Testis (tissue), 2 donors: ENCODE measurements at regions not wholly inside any gene's neighbourhood (a gene's known extent, or its start where the extent isn't known, plus 50 kb on each side); places are given as distances from the start of the nearest gene placed in this dataset.
"Not testable (repeated sequence)": the region's sequence is repeated elsewhere in the genome, so short reads cannot be mapped to it uniquely, and the experiment has no call there.

Experiments
- DNase-seq: peaks from one replicate; pipeline ENCODE4 v3.0.0-alpha.2; 2019
- H3K27ac ChIP-seq, 2 donors: fragments of 200-600 bp; sonication (generic); one replicate each; pipeline ENCODE4 v1.5.1; 2019
- H3K27me3 ChIP-seq: fragments of 200-600 bp; sonication (generic); one replicate; pipeline ENCODE4 v1.5.1; 2019
- H3K36me3 ChIP-seq: fragments of 200-600 bp; sonication (generic); one replicate; pipeline ENCODE4 v1.5.1; 2017; ENCODE audit warnings: low read depth; ENCODE audit errors: missing control alignments
- H3K4me1 ChIP-seq: fragments of 200-600 bp; sonication (generic); one replicate; pipeline ENCODE4 v1.5.1; 2019
- H3K4me3 ChIP-seq, 2 donors: fragments of 200-600 bp; sonication (generic); one replicate each; pipeline ENCODE4 v1.5.1; 2017 to 2019
- H3K9me3 ChIP-seq: fragments of 200-600 bp; sonication (generic); one replicate; pipeline ENCODE4 v1.5.1; 2017
- POLR2A ChIP-seq: fragments of 450-650 bp; IDR thresholded peaks from one replicate; pipeline ENCODE4 v1.6.1; 2017; ENCODE audit warnings: antibody characterized with exemption, mild to moderate bottlenecking, moderate library complexity
- WGBS, 2 donors: methylation state at CpG; one replicate each; pipeline ENCODE4 v1.1.5; 2018; 5-methylcytosine and 5-hydroxymethylcytosine counted together
- intact Hi-C: fragments of 100-400 bp; cut with DNase I; formaldehyde crosslinking; loops from one replicate; pipeline ENCODE4 v1.15.1; 2023; ENCODE audit warnings: low total_unique reads
- TF ChIP-seq, protein P1 (sequence below), 3 experiments: fragments of 450-650 bp in 2 of 3; fragments of 200-600 bp in 1 of 3; sonication (generic) in 1 of 3; IDR thresholded peaks; one replicate each; pipeline ENCODE4 v1.5.1; 2016 to 2019; ENCODE audit warnings: antibody characterized with exemption in 3 of 3, mild to moderate bottlenecking in 2 of 3, moderate library complexity in 1 of 3

- TF ChIP-seq, protein P1, sequence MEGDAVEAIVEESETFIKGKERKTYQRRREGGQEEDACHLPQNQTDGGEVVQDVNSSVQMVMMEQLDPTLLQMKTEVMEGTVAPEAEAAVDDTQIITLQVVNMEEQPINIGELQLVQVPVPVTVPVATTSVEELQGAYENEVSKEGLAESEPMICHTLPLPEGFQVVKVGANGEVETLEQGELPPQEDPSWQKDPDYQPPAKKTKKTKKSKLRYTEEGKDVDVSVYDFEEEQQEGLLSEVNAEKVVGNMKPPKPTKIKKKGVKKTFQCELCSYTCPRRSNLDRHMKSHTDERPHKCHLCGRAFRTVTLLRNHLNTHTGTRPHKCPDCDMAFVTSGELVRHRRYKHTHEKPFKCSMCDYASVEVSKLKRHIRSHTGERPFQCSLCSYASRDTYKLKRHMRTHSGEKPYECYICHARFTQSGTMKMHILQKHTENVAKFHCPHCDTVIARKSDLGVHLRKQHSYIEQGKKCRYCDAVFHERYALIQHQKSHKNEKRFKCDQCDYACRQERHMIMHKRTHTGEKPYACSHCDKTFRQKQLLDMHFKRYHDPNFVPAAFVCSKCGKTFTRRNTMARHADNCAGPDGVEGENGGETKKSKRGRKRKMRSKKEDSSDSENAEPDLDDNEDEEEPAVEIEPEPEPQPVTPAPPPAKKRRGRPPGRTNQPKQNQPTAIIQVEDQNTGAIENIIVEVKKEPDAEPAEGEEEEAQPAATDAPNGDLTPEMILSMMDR (IDR thresholded peaks at IDR 0.05), result no peak
- 30 to 33% methylated on average over 19 to 31 of the region's 39 CpGs for WGBS, 2 donors
Measured at GRCh38 chr17:21573961-21574610, 118.2 kb upstream of the KCNJ18 start.

DNA sequence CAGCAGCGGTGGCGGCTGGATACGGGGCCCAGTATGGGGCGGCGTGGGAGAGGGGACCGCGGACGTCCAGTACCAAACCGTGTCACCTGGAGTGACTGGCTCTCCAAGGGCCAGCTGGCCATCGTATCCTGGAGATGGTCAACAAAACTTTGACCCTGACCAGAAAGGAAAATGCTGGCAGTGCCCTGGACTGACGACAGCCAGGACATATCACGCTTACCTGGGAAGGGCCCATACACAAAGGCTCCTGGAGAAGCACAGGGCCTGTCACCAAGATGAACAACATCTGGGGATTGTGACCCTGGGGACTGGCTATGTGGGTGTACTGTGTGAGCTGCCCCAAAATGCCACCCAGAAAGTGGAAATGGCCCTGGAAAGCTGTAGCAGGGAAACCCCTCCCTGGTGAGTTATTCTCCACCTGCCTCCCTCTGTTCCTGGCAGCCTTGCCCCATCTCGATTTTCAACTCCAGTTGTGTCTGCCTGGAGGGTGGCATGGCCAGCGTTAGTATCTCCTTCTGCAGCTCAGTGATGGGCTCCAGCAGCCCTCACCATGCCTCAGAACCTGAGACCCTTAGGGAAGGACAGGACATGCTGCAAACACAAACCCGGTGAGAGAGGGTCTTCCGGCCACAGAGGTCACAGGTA lies 117.6 kb upstream of the KCNJ18 start:
- H3K27me3 ChIP-seq, H3K4me1 ChIP-seq, H3K36me3 ChIP-seq, H3K9me3 ChIP-seq, DNase-seq, intact Hi-C loops, H3K27ac ChIP-seq: not testable (repeated sequence)
- peak overlapping the region; percentile 57 to 80 for H3K4me3 ChIP-seq
- 72% methylated on average over 6 of the region's 16 CpGs; no CpG with 5 or more reads in 1 of the 2 donors for whole genome bisulfite sequencing, 2 donors

More at GRCh38 chr17:21573961-21574610, 118.2 kb upstream of the KCNJ18 start:
- no peaks in the 10 kb centered on the region for H3K36me3 ChIP-seq
- H3K4me1 ChIP-seq, result no peaks in the 10 kb centered on the region
- no peaks in the 10 kb centered on the region for H3K9me3 ChIP-seq
- H3K4me3 ChIP-seq, result peak overlapping the region; percentile 57 to 80
- H3K27ac ChIP-seq, result no peak overlapping the region
- intact Hi-C loops, result no loop called here
- H3K27me3 ChIP-seq, result no peaks in the 10 kb centered on the region
- DNase-seq, result peak; percentile 89

DNA sequence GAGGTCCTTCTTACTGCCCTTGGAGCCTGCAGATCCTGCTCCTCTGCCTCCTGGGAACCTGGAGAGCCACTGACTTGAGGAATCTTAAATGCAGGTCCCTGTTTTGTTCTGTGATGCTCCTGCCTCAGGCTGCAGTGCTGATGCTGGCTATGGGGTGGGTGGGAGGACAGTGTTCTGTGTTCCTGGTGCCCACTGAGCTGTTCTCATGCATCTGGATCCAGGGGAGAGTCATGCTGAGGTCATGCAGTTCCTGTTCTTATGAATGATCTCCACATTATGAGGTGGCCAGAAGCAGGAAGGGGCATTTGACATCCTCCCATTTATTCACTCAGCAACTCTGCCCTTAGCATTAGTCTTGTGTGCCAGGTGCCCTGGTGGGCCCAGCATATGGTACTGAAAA lies 113.5 kb upstream of the KCNJ18 start:
- H3K9me3 ChIP-seq, H3K27me3 ChIP-seq, intact Hi-C loops, H3K4me3 ChIP-seq, DNase-seq, H3K27ac ChIP-seq, H3K36me3 ChIP-seq, H3K4me1 ChIP-seq: not testable (repeated sequence)

DNA sequence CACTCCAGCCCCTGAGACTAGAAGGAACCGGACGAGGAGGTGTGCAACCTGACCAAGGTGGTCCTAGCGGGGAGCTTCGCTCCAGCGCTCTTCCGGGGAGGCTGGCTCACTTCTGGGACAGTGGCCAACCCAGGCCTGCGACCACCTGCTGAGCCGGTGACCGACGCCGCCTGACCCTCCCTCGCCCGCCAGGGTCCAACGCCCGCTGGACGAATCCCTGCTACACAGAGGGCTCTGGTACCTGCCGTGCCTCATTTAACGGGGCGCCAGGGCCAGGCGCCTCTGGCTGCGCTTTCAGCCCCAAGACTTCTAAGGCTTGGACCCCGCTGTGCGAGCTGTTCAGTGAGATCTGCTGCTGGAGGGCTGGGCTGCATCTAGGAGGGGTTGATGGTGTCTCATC lies 99.5 kb upstream of the KCNJ18 start:
- DNase-seq, result no peak
- Histone ChIP-seq H3K4me3 (no peak overlapping the region), H3K27ac (no peak overlapping the region), H3K27me3 (no peaks in the 10 kb centered on the region), H3K36me3 (no peaks in the 10 kb centered on the region), H3K4me1 (no peaks in the 10 kb centered on the region), H3K9me3 (no peaks in the 10 kb centered on the region)
- TF ChIP-seq POLR2A, result no peak
- TF ChIP-seq, protein P1 (IDR thresholded peaks at IDR 0.05), result no peak
- 62 to 90% methylated on average over 15 to 23 of the region's 23 CpGs for WGBS, 2 donors
- intact Hi-C loops, result no loop called here

DNA sequence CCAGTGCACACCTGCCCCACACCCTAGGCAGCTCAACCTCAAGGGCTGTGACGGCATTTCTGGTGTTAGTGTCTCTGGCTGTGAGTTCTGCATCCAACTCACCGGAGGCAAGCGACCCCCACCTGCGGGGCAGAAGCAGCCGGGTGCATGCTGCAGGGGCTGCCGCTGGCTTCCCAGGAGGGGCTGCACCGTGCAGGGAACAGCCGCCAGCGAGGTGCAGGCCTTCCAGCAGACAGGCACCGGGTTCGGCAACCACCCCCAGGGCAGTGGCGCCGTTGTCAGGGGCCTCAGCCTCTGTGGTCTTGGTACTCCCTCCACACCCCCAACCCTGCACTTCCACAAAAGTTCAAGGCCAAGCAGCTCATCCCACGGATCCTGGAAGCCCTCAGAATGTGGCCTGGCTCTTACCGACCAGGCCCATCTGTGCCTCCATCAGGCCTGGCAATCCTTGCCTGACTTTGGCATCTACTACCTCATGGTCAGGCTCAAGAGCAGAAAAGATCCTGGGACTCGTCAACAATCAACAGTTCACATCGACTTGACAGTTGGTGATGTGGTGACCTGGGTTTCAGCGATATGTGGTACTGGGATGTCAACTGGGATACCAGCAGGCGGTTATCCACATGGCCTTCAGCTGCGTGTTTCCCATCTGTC lies 98.7 kb upstream of the KCNJ18 start:
- 89 to 96% methylated on average over 9 to 17 of the region's 20 CpGs for WGBS, 2 donors
- H3K36me3 ChIP-seq, H3K4me3 ChIP-seq, intact Hi-C loops, H3K27me3 ChIP-seq, DNase-seq, H3K27ac ChIP-seq, H3K9me3 ChIP-seq, H3K4me1 ChIP-seq: not testable (repeated sequence)

GRCh38 chr17:21595086-21595485 lies 97.2 kb upstream of the KCNJ18 start:
- WGBS, 2 donors, result 85 to 90% methylated on average over 1 of the region's 1 CpG
- no peak overlapping the region for H3K27ac ChIP-seq
- H3K9me3 ChIP-seq, result no peaks in the 10 kb centered on the region
- no peak for TF ChIP-seq POLR2A
- TF ChIP-seq, protein P1 (IDR thresholded peaks at IDR 0.05), result no peak
- no peaks in the 10 kb centered on the region for H3K27me3 ChIP-seq
- H3K4me3 ChIP-seq, result no peak overlapping the region
- no peak for DNase-seq
- no peaks in the 10 kb centered on the region for H3K4me1 ChIP-seq
- intact Hi-C loops, result no loop called here
- H3K36me3 ChIP-seq, result no peaks in the 10 kb centered on the region
